ENCODE measurements at regions not wholly inside any gene's neighbourhood (a gene's known extent, or its start where the extent isn't known, plus 50 kb on each side); places are given as distances from the start of the nearest gene placed in this dataset.

- Histone ChIP-seq H3K4me2 (ENCODE audit: low read length) (no peak overlapping the region), H3K18ac (ENCODE audit: low read length) (no peak overlapping the region), H4K91ac (ENCODE audit: low read depth, low read length) (no peak overlapping the region), H3K27me3 (ENCODE audit: insufficient read depth, low read length) (no peaks in the 10 kb centered on the region), H3K23ac (ENCODE audit: low read length) (no peak overlapping the region), H2BK120ac (ENCODE audit: insufficient read depth, low read length, poor library complexity) (no peak overlapping the region), H3K27ac (ENCODE audit: low read depth, low read length) (no peak overlapping the region), H3K4ac (ENCODE audit: low read depth, low read length) (no peak overlapping the region), H3K4me3 (ENCODE audit: low read depth, low read length) (no peak overlapping the region), H3K36me3 (ENCODE audit: control insufficient read depth in 1 of 2, insufficient read depth in 2 of 2, low read length in 2 of 2) (no peaks in the 10 kb centered on the region), H4K12ac (ENCODE audit: low read depth, low read length) (no peak overlapping the region), H2AFZ (ENCODE audit: insufficient read depth, low read length, poor library complexity) (no peak overlapping the region), H3K9me3 (ENCODE audit: insufficient read depth, low read depth, low read length) (no peaks in the 10 kb centered on the region), H3K79me2 (ENCODE audit: control insufficient read depth, insufficient read depth, low read length, poor library complexity) (no peaks in the 10 kb centered on the region), H3K4me1 (ENCODE audit: control insufficient read depth in 1 of 2, insufficient read depth in 2 of 2, low read length in 2 of 2) (no peaks in the 10 kb centered on the region), H4K8ac (ENCODE audit: low read depth, low read length) (no peak overlapping the region), H3K79me1 (ENCODE audit: low read length) (no peaks in the 10 kb centered on the region), H2BK12ac (ENCODE audit: low read length) (no peak overlapping the region), H2BK5ac (ENCODE audit: low read depth, low read length, poor library complexity) (no peak overlapping the region), H3K9ac (ENCODE audit: low read length) (no peak overlapping the region), H3K14ac (ENCODE audit: low read length) (no peak overlapping the region), H2AK5ac (ENCODE audit: low read length) (no peak overlapping the region)
- no CpG with 5 or more reads among the region's 2 CpGs for WGBS (ENCODE audit: extremely low coverage, insufficient coverage, insufficient read length)
- DNase-seq: no peak
Measured at GRCh38 chr4:175509320-175509719, 302.7 kb downstream of the GPM6A start.

GRCh38 chr4:175511861-175512260 lies 300.2 kb downstream of the GPM6A start:
- no peak overlapping the region for H2BK12ac ChIP-seq (ENCODE audit: low read length)
- no peak overlapping the region for H4K8ac ChIP-seq (ENCODE audit: low read depth, low read length)
- H4K91ac ChIP-seq (ENCODE audit: low read depth, low read length): no peak overlapping the region
- no peak overlapping the region for H4K12ac ChIP-seq (ENCODE audit: low read depth, low read length)
- no peaks in the 10 kb centered on the region for H3K27me3 ChIP-seq (ENCODE audit: insufficient read depth, low read length)
- no peaks in the 10 kb centered on the region for H3K79me2 ChIP-seq (ENCODE audit: control insufficient read depth, insufficient read depth, low read length, poor library complexity)
- H2AK5ac ChIP-seq (ENCODE audit: low read length): no peak overlapping the region
- no peaks in the 10 kb centered on the region for H3K79me1 ChIP-seq (ENCODE audit: low read length)
- H3K4me1 ChIP-seq (ENCODE audit: control insufficient read depth in 1 of 2, insufficient read depth in 2 of 2, low read length in 2 of 2): no peaks in the 10 kb centered on the region
- no peak overlapping the region for H2BK5ac ChIP-seq (ENCODE audit: low read depth, low read length, poor library complexity)
- H3K4ac ChIP-seq (ENCODE audit: low read depth, low read length): no peak overlapping the region
- H3K18ac ChIP-seq (ENCODE audit: low read length): no peak overlapping the region
- no peak overlapping the region for H3K23ac ChIP-seq (ENCODE audit: low read length)
- no peak overlapping the region for H2BK120ac ChIP-seq (ENCODE audit: insufficient read depth, low read length, poor library complexity)
- H3K4me2 ChIP-seq (ENCODE audit: low read length): no peak overlapping the region
- no peaks in the 10 kb centered on the region for H3K9me3 ChIP-seq (ENCODE audit: insufficient read depth, low read depth, low read length)
- no peaks in the 10 kb centered on the region for H3K36me3 ChIP-seq (ENCODE audit: control insufficient read depth in 1 of 2, insufficient read depth in 2 of 2, low read length in 2 of 2)
- DNase-seq: no peak
- H3K9ac ChIP-seq (ENCODE audit: low read length): no peak overlapping the region
- H3K4me3 ChIP-seq (ENCODE audit: low read depth, low read length): no peak overlapping the region
- H3K27ac ChIP-seq (ENCODE audit: low read depth, low read length): no peak overlapping the region
- H2AFZ ChIP-seq (ENCODE audit: insufficient read depth, low read length, poor library complexity): no peak overlapping the region
- no peak overlapping the region for H3K14ac ChIP-seq (ENCODE audit: low read length)
- WGBS (ENCODE audit: extremely low coverage, insufficient coverage, insufficient read length): no CpG with 5 or more reads among the region's 1 CpG

GRCh38 chr4:175514174-175514573 lies 297.9 kb downstream of the GPM6A start:
- no peak overlapping the region for H3K4ac ChIP-seq (ENCODE audit: low read depth, low read length)
- no CpG with 5 or more reads among the region's 5 CpGs for WGBS (ENCODE audit: extremely low coverage, insufficient coverage, insufficient read length)
- H2BK5ac ChIP-seq (ENCODE audit: low read depth, low read length, poor library complexity): no peak overlapping the region

GRCh38 chr4:175530655-175531054 lies 281.4 kb downstream of the GPM6A start:
- WGBS (ENCODE audit: extremely low coverage, insufficient coverage, insufficient read length): no CpG with 5 or more reads among the region's 3 CpGs
- no peaks in the 10 kb centered on the region for H3K79me1 ChIP-seq (ENCODE audit: low read length)
- no peaks in the 10 kb centered on the region for H3K9me3 ChIP-seq (ENCODE audit: insufficient read depth, low read depth, low read length)

More at GRCh38 chr4:175514174-175514573, 297.9 kb downstream of the GPM6A start:
- no peak overlapping the region for H3K4me3 ChIP-seq (ENCODE audit: low read depth, low read length)
- no peak overlapping the region for H2AK5ac ChIP-seq (ENCODE audit: low read length)
- H3K36me3 ChIP-seq (ENCODE audit: control insufficient read depth in 1 of 2, insufficient read depth in 2 of 2, low read length in 2 of 2): no peaks in the 10 kb centered on the region
- no peaks in the 10 kb centered on the region for H3K79me2 ChIP-seq (ENCODE audit: control insufficient read depth, insufficient read depth, low read length, poor library complexity)
- no peak overlapping the region for H3K4me2 ChIP-seq (ENCODE audit: low read length)
- H3K4me1 ChIP-seq (ENCODE audit: control insufficient read depth in 1 of 2, insufficient read depth in 2 of 2, low read length in 2 of 2): no peaks in the 10 kb centered on the region
- no peak overlapping the region for H2BK12ac ChIP-seq (ENCODE audit: low read length)
- H4K91ac ChIP-seq (ENCODE audit: low read depth, low read length): no peak overlapping the region
- no peak overlapping the region for H3K9ac ChIP-seq (ENCODE audit: low read length)
- no peak overlapping the region for H2BK120ac ChIP-seq (ENCODE audit: insufficient read depth, low read length, poor library complexity)
- no peak overlapping the region for H3K18ac ChIP-seq (ENCODE audit: low read length)
- H2AFZ ChIP-seq (ENCODE audit: insufficient read depth, low read length, poor library complexity): no peak overlapping the region
- no peak overlapping the region for H3K27ac ChIP-seq (ENCODE audit: low read depth, low read length)
- DNase-seq: no peak
- no peak overlapping the region for H3K14ac ChIP-seq (ENCODE audit: low read length)
- no peaks in the 10 kb centered on the region for H3K27me3 ChIP-seq (ENCODE audit: insufficient read depth, low read length)
- H3K23ac ChIP-seq (ENCODE audit: low read length): no peak overlapping the region
- H4K12ac ChIP-seq (ENCODE audit: low read depth, low read length): no peak overlapping the region
- H3K79me1 ChIP-seq (ENCODE audit: low read length): no peaks in the 10 kb centered on the region
- no peak overlapping the region for H4K8ac ChIP-seq (ENCODE audit: low read depth, low read length)
- H3K9me3 ChIP-seq (ENCODE audit: insufficient read depth, low read depth, low read length): no peaks in the 10 kb centered on the region

More at GRCh38 chr4:175530655-175531054, 281.4 kb downstream of the GPM6A start:
- no peak overlapping the region for H2BK5ac ChIP-seq (ENCODE audit: low read depth, low read length, poor library complexity)
- H3K4ac ChIP-seq (ENCODE audit: low read depth, low read length): no peak overlapping the region
- H3K27me3 ChIP-seq (ENCODE audit: insufficient read depth, low read length): no peaks in the 10 kb centered on the region
- no peak overlapping the region for H3K4me2 ChIP-seq (ENCODE audit: low read length)
- no peak overlapping the region for H3K23ac ChIP-seq (ENCODE audit: low read length)
- no peaks in the 10 kb centered on the region for H3K4me1 ChIP-seq (ENCODE audit: control insufficient read depth in 1 of 2, insufficient read depth in 2 of 2, low read length in 2 of 2)
- H3K18ac ChIP-seq (ENCODE audit: low read length): no peak overlapping the region
- no peak overlapping the region for H3K27ac ChIP-seq (ENCODE audit: low read depth, low read length)
- no peak overlapping the region for H4K91ac ChIP-seq (ENCODE audit: low read depth, low read length)
- no peak overlapping the region for H2BK12ac ChIP-seq (ENCODE audit: low read length)
- no peak overlapping the region for H4K8ac ChIP-seq (ENCODE audit: low read depth, low read length)
- H4K12ac ChIP-seq (ENCODE audit: low read depth, low read length): no peak overlapping the region
- no peak overlapping the region for H3K14ac ChIP-seq (ENCODE audit: low read length)
- H2AFZ ChIP-seq (ENCODE audit: insufficient read depth, low read length, poor library complexity): no peak overlapping the region
- no peak overlapping the region for H2BK120ac ChIP-seq (ENCODE audit: insufficient read depth, low read length, poor library complexity)
- H3K9ac ChIP-seq (ENCODE audit: low read length): no peak overlapping the region
- no peaks in the 10 kb centered on the region for H3K36me3 ChIP-seq (ENCODE audit: control insufficient read depth in 1 of 2, insufficient read depth in 2 of 2, low read length in 2 of 2)
- H3K79me2 ChIP-seq (ENCODE audit: control insufficient read depth, insufficient read depth, low read length, poor library complexity): no peaks in the 10 kb centered on the region
- no peak overlapping the region for H2AK5ac ChIP-seq (ENCODE audit: low read length)
- no peak for DNase-seq
- H3K4me3 ChIP-seq (ENCODE audit: low read depth, low read length): no peak overlapping the region
